HG02885 (cell line): ENCODE measurements at regions not wholly inside any gene's neighbourhood (a gene's known extent, or its start where the extent isn't known, plus 50 kb on each side); places are given as distances from the start of the nearest gene placed in this dataset.

Experiments used
- ATAC-seq: cut with Tn5 transposase; IDR thresholded peaks from one replicate; pipeline ENCODE4 v1.9.1; 2021; ENCODE audit warnings: mild to moderate bottlenecking; ENCODE audit not compliant: unreplicated experiment, poor library complexity

DNA sequence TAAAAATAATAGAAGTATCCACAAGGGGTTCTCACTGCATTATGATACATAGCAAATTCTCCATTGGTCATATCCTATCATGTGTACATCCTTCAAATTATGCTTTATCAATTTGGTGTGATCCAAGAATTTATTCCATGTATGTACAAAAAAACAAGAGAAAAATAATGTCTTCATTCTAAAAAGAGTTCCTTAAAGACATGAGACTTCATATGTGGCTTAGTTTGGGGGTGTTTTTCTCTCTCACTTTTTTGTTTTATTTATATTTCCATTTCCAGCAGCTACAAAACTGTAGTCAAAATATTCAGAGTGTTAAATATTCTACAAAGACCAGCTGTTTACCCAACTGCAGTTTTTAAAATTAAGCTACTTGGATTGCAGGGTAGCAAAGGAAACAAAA, 972.0 kb downstream of the DTWD2 start:
- no peak for ATAC-seq

DNA sequence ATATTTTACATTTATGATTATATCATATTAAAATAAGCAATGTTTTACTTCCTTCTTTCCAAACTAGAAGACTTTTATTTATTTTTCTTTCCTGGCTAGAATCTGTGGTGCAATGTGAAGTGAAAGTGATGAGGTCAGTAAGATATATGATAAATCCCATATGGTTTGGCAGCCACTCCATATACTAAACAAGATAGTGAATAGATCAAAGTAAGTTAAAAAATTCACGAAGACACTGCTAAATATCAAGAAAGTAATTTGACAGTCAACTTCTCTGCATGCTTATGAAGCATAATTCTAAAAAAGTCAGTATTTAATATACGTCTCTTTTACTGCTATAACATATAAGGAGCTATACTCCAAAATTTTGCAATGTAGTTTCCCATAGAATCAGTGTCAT, 972.8 kb downstream of the DTWD2 start:
- no peak for ATAC-seq

DNA sequence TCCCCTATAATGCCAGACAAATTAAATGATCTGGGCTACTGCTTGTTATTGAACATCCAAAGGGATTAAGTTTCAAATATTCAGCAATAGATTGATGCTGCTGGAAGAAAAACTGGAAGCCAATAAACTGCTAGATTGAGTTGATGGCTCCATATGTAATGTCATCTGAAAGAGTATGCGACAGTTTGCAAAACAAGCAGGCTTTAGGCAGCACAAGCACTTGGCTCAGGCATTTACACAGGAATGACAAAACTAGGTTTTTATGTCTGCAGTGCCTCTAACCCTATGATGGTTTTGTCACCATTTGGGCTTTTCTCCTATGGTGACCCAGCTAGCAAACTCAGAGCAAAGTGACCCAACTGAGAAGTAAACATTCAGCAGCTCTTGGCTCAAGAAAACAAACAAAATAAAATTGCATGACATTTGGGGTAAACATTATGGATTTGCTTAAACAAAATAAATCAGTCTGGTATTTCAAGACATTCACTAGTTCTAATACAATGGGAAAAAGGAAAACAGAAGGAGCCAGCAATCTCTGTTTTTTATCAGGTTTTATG, 978.5 kb downstream of the DTWD2 start:
- no peak for ATAC-seq

DNA sequence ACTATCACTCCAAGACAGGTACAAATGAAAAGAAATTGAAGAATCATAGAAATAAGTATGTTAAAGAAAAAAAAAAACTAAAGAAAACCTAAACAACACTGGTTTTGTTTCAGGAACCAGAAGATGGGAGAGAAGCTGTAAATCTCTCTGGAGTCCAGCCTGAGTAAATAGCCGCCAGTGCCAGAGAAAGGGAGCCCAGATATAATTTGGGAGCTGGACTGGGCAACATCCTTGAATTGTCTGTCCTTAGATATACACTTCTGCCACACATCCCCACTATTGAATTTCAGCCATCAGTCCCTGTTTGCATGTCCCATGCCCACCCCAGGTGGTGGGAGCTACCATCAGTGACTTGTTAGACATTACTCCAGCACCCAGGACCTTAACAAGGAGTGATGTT, 979.6 kb downstream of the DTWD2 start:
- no peak for ATAC-seq

DNA sequence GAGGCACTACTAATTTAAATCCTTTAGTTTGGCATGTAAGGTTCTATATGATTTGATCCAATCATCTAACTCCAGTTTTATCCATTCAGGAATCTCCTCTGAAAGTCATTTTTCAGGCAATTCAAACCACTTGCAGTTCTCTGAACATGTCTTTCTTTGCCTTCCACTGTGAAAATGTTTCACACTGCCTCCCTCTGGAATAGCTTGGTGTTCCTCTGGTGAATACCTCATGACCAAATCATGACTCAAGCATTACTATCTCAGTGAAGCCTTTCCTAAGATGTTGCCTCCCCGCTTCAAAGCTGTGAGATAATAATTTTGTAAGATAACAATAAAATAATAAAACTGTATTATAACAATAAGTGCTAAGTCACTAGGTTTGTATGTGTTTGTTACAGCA, 981.1 kb downstream of the DTWD2 start:
- ATAC-seq: no peak

DNA sequence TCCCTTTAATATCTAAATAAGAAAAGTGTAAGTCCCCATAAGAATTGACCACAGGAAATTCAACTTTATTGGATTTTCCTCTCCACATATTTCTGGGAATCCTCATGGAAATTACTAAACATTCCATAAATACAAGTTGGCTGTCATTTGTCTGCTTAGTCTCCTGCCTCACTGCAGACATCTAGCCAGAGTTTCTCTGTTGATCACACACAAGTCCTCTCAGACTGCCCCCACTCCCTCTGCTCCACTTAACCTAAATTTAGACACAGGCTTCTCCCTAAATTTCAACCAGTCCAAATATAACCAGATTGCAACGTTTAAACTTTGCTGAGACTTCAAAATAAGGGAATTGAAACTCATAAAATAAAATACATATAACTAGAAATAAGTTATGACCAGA, 982.1 kb downstream of the DTWD2 start:
- no peak for ATAC-seq

DNA sequence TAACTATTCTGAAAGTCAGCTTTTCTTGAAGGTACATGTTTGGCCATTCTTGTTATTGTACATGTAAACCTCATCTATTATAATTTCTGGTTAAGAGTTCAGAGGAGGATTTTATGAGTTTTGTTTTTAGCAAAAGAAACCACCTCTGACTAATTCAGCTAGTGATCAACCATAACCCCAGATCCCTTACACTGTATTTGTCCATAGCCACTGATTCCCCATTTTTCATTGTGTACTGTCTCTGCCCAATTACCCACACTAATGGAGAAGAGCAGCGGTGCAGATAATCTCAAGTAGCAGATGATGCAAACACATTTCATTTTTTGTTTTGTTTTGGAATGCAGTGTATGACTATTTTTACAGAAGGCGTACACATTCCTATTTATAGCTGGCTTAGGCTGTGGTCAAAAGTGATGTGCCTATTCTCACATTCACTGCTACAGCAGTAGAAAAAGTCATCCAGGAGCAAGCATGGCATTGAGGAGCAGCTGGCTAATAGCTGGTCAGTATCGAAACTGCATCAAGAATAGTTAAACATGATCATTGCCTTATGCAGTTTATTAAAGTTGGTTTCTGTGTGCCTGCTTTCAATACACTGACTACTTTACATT, 988.3 kb downstream of the DTWD2 start:
- peak; percentile 83 for ATAC-seq

DNA sequence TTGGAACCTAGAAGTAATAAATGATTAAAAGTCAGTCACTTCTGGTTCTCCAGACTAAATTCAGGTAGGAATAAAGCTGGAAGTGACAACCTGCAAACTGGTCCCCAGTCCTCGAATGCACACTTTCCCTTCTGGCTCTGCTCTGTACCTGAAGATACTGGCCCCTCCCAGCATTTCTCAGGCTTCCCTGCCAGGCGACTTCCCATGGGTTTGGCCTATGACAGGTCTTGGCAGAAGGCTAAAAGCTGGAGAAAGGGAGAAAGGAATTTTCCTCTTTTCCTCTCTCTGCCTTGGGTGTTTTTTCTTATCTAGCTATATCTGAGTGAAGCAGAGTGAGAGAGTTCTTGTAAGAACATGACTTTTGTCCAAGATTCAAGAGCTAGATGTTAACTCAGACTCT, 1005.7 kb downstream of the DTWD2 start:
- ATAC-seq: no peak

DNA sequence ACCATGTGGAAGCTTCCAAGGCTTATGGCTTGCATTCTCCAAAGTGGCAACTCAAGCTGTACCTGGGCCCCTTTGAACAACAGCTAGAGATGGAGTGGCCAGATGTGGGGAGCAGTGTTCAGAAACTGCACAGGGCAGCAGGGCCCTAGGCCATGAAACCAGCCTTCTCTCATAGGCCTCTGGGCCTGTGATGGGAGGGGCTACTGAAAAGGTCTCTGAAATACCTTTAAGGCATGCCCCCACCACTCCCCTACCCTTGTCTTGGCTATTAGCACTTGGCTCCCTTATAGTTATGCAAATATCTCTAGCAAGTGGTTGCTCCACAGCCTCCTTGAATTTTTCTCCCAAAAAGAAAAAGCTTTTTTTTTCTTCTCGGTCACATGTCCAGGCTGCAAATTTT, 1014.6 kb downstream of the DTWD2 start:
- no peak for ATAC-seq

DNA sequence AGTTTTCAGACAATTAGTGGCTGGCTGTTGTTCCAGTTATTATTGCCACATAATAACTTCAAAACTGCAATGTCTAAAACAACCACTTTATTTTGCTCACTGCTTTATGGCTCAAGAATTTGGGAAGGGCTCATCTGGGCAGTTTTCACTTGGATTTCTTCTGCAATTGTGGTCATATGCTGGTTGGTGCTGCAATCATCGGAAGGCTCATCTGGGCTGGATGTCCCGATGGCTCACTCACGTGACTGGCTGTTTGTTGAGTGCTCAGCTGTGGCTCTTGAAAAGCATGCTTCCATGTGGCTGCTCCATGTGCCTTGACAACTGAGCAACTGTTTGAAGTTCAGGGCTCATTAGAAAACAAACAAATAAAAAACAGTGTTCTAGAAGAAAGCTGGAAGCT, 1032.5 kb downstream of the DTWD2 start:
- ATAC-seq: no peak

DNA sequence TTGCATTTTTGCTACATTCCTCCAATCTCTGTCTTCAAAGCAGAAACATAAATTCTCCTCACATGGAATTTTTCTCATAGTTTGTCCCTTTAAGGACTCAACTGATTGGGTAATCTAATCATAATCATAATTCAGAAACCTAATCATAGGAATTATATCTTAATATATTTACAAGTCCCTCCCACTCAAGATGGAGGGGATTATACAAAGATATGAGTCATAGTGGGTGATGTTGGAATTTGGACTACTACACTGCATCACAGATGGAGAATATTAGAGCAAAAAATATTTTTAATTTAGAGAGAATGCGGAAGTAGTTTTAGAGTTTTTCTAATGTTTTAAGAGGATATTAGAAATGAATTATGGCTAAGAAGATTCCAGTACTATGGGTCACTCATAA, 1034.0 kb downstream of the DTWD2 start:
- no peak for ATAC-seq

DNA sequence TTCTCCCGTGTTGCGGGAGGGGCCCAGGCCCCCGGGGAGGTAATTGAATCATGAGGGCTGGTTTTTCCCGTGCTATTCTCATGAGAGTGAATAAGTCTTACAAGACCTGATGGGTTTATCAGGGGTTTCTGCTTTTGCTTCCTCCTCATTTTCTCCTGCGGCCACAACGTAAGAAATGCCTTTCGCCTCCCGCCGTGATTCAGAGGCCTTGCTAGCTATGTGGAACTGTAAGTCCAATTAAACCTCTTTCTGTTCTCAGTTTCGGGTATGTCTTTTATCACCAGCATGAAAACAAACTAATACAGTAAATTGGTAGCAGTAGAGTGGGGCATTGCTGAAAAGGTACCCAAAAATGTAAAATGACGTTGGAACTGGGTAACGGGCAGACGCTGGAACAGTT, 1035.1 kb downstream of the DTWD2 start:
- no peak for ATAC-seq

DNA sequence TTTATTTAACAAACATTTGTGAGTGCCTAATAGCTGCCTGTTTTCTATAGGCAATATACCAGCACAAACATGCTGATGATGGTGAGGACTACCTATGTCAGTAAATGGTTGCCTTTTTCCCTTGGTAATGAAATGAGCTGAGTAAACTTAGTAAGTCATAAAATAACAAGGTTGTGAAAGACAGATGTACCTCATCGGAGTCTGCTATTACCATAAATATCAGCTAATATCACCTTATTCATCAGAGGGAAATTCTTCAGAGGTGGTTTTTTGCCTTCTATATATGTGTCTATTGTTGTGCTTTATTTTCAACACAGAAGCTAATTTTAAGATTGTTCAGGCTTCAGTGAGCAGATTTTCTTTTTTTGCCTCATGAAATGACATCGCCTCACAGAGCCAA, 1040.5 kb downstream of the DTWD2 start:
- peak; percentile 57 for ATAC-seq

DNA sequence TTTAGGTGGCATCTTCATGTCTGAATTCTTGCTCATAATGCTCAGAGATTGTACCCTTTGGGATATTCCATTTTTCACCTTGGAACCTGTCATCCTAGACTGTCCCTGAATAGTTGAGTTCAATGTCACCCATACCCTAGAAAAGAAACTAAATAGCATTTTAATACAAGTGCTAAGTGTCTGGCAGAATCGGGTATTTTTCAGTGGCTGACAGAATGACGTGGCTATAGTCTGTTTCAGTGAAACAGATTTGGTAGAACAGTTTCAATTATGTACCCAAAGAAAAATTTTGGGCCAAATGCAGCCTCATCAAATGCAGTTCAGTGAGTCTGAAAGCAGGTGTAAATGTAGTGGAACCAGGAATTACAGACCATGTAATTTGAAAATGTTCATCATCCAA, 1041.2 kb downstream of the DTWD2 start:
- peak; percentile 33 for ATAC-seq

DNA sequence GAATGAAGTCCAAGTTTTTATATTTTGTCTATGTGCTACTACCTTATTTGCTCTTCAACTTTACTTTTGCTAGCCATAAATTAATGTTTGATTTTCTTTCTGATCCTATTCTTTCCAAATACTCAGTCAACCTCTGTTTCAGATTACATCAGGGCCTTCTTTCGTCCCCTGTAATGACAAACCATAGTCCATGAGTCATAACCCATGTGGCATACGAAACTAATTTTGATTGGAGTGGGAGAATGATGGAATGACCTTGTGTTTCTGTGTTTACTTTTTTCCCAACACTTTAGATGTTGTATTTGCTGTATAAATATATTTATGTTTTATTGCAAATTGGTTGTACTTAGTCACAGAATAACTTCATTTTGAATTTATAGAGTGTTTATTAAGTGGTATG, 1043.1 kb downstream of the DTWD2 start:
- no peak for ATAC-seq

DNA sequence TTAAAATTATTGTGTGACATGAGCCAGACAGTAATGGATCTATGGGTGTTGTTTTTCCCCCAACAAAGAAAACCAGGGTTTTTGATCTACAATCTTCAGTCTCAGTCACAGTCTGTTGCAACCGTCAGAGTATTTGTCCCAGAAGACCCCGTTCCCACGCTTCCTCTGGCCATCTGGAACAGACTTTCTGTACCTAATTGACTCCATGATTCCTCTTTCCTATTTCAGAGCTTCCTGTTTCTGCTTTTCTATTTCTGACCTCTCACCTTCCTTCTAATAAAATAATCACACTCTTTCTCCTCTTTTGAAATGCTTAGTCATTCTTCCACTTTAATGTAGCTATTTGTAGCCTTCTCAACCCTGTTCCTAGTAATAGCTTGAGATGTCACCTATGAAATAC, 1044.8 kb downstream of the DTWD2 start:
- no peak for ATAC-seq

DNA sequence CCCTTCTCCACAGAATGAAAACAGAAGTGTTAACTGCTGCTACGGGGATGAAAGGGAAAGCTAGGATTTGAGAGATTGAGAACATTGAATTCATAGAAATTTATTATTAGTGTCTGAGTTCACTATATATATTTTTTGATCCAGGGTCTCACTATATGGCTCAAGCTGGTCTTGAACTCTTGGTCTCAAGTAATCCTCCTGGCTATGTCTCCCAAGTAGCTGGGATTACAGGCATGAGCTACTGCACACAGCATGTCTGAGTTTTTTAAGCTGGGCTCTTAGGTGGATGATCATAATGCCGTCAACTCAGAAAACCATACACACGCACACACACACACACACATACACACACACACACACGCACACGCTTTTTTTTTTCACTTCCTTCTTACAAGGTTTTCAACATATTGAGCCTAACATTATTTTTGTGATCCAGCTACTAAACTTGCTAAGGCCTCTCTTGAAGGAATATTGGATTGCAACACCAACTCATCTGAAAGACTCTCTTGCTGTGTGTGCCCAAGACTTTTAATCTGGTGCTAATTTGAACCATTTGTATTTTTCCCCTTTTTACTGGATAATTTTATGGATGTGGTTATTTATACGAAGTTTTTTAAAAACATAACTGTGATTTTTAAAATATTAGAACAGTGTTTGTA, 1045.4 kb downstream of the DTWD2 start:
- ATAC-seq: no peak

DNA sequence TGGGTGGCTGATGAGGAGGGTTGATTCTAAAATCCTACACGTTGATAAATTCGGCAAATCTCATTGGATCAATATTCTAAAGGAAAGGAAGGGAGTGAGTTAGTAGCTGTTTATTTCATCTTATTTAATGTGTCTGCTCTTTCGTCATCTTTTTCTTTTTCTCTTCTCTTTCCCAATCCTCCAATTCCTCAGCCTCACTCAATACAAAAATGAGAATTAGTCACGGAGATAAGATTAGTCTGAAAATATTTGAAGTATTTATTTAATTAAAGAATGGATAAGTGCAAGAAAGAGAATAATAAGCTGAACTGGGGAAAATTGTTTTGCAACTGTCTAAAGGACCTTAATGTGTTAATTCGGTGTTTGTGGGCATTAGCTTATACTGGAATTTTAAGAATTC, 1095.1 kb downstream of the DTWD2 start:
- ATAC-seq: no peak

DNA sequence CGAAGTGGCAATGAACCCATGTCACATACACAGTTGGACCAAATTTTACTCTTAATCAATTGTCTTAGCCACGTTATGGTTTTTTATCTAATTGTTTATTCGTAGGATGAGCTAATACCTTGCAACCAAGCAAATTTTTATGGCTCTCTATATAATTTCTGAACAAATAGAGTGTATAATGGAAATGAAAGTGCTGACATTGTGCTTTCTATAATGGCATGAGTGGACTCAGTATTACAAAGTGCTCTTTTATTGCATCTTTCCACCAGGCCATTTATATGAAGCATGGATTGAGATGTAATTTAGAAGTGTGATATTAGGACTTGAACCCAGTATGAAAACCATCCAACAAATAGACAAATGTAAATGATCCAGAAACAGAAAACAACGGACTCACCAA, 1096.0 kb downstream of the DTWD2 start:
- ATAC-seq: no peak

DNA sequence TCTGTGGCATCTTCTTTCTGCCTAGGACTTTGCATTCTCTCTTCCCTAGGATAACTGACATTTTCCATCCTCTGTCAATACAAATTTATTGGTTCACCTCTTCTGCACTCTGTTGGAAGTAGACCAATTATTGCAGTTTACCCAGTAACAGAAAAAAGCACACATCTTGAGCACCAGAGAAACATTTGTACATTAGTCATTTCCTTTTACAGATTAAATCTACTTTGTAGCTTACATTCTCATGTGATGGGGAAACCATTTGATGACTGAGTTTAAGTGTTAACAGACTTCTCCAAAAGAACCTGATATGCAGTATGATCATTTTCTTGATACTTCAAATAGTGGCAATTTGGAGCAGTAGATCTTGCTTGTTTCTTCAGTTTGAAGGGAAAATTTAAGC, 1098.8 kb downstream of the DTWD2 start:
- peak; percentile 3 for ATAC-seq

DNA sequence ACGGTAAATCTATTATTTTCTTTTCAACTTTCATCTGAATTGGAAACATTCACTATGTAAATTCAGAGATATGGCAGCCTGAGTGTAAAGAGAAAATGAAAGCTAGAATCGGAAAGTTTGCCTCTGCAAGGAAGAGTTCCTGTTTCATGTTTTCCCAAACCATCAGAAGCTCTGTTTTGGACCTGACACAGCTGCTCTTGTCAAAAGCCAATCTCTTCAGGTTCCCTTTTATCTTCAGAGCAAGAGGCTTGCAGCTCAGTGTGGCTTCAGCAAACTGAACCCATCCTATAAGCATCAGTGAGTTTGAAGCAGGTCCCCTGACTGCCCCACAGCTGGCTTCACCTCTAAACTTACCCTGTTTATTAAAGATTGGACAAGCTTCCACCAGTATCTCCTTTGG, 1099.7 kb downstream of the DTWD2 start:
- peak; percentile 88 for ATAC-seq
